Gastrocnemius medialis (tissue), 4 donors: ENCODE measurements at regions not wholly inside any gene's neighbourhood (a gene's known extent, or its start where the extent isn't known, plus 50 kb on each side); places are given as distances from the start of the nearest gene placed in this dataset.

Source experiments
- ATAC-seq, 2 donors: fragments of 150-250 bp; one replicate each; pipeline ENCODE4 v1.9.1; 2016
- DNase-seq, 2 donors: peaks; one replicate each; pipeline ENCODE4 v3.0.0-alpha.2; 2019
- H3K27ac ChIP-seq, 4 donors: fragments of 200-600 bp; sonication (generic); 1 replicate in 1 of 4; 2 replicates in 3 of 4; pipeline ENCODE4 v1.5.1; 2016 to 2018; ENCODE audit warnings: mild to moderate bottlenecking in 2 of 4, moderate library complexity in 1 of 4
- H3K27me3 ChIP-seq, 3 donors: fragments of 200-600 bp; sonication (generic) in 2 of 3; 1 replicate in 1 of 3; 2 replicates in 2 of 3; pipeline versions ENCODE4 v1.5.1 to v1.6.0; 2016 to 2019; ENCODE audit warnings: mild to moderate bottlenecking in 1 of 3, moderate library complexity in 1 of 3
- H3K36me3 ChIP-seq, 2 donors: fragments of 200-600 bp; sonication (generic) in 1 of 2; one replicate each; pipeline ENCODE4 v1.5.1; 2017 to 2018
- H3K4me1 ChIP-seq, 2 donors: fragments of 200-600 bp; sonication (generic) in 1 of 2; one replicate each; pipeline ENCODE4 v1.5.1; 2016 to 2017; ENCODE audit warnings: mild to moderate bottlenecking in 2 of 2
- H3K4me3 ChIP-seq, 4 donors: fragments of 200-600 bp; sonication (generic) in 3 of 4; 1 replicate in 1 of 4; 2 replicates in 3 of 4; pipeline ENCODE4 v1.5.1; 2016 to 2019; ENCODE audit warnings: mild to moderate bottlenecking in 2 of 4
- H3K9me3 ChIP-seq, 3 donors: fragments of 200-600 bp; sonication (generic) in 2 of 3; 1 replicate in 1 of 3; 2 replicates in 2 of 3; pipeline ENCODE4 v1.5.1; 2016 to 2019
- POLR2A ChIP-seq, 2 donors: fragments of 450-650 bp; IDR thresholded peaks; one replicate each; pipeline ENCODE4 v1.6.1; 2017; ENCODE audit warnings: antibody characterized with exemption in 2 of 2, mild to moderate bottlenecking in 2 of 2, moderate library complexity in 2 of 2
- in situ Hi-C, 4 donors: fragments of 200-750 bp; cut with MboI; loops; one replicate each; pipeline versions ENCODE4 v1.15.0 to v1.8.0; 2017; ENCODE audit warnings: low sequenced_read_pairs in 4 of 4
- intact Hi-C: fragments of 100-400 bp; cut with DNase I; formaldehyde crosslinking; loops from one replicate; pipeline ENCODE4 v1.15.1; 2023; ENCODE audit warnings: low total_unique reads
- TF ChIP-seq, protein P1 (sequence below), 5 experiments: fragments of 450-650 bp in 3 of 5; fragments of 200-600 bp in 2 of 5; sonication (generic) in 2 of 5; IDR thresholded peaks in 4 of 5; conservative IDR thresholded peaks in 1 of 5; 1 replicate in 4 of 5; 2 replicates in 1 of 5; pipeline ENCODE4 v1.5.1; 2016 to 2019; ENCODE audit warnings: antibody characterized with exemption in 5 of 5, mild to moderate bottlenecking in 3 of 5, moderate library complexity in 3 of 5

DNA sequence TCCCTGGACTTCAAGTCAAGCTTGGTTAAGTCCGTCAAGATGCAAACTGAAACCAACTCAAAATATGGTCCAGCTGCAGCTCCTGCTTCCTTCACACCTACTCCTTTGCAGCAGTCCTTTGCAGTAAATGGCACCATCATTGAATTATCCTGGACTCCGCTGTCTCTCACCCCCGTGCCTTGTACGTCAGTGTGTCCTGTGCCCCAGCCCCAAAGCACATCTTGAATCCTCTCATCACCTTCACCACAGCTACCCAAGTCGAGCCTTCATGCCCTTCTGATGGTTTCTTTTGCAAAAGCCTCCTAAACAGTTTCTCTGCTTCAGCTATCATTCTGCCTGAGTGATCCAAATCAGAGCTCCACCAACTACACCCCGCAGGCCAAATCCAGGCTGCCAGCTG is 88.4 kb upstream of the LEP start:
- Histone ChIP-seq H3K4me3 (no peak overlapping the region), H3K27me3 (peaks cover 0 to 15% (median 13%) of the 10 kb centered on the region in 3 donors), H3K36me3 (no peaks in the 10 kb centered on the region), H3K27ac (no peak overlapping the region), H3K4me1 (no peaks in the 10 kb centered on the region), H3K9me3 (no peaks in the 10 kb centered on the region)
- no peak for ATAC-seq
- in situ Hi-C loops (no loop called here), intact Hi-C loops (no loop called here)
- no peak for DNase-seq
- TF ChIP-seq POLR2A (IDR thresholded peaks at IDR 0.05): no peak
- TF ChIP-seq, protein P1, sequence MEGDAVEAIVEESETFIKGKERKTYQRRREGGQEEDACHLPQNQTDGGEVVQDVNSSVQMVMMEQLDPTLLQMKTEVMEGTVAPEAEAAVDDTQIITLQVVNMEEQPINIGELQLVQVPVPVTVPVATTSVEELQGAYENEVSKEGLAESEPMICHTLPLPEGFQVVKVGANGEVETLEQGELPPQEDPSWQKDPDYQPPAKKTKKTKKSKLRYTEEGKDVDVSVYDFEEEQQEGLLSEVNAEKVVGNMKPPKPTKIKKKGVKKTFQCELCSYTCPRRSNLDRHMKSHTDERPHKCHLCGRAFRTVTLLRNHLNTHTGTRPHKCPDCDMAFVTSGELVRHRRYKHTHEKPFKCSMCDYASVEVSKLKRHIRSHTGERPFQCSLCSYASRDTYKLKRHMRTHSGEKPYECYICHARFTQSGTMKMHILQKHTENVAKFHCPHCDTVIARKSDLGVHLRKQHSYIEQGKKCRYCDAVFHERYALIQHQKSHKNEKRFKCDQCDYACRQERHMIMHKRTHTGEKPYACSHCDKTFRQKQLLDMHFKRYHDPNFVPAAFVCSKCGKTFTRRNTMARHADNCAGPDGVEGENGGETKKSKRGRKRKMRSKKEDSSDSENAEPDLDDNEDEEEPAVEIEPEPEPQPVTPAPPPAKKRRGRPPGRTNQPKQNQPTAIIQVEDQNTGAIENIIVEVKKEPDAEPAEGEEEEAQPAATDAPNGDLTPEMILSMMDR (IDR thresholded peaks at IDR 0.05 in 4 of 5, conservative IDR thresholded peaks at IDR 0.05 in 1 of 5): no peak

GRCh38 chr7:128153436-128153835 is 87.6 kb upstream of the LEP start:
- no peak for TF ChIP-seq POLR2A (IDR thresholded peaks at IDR 0.05)
- TF ChIP-seq, protein P1 (IDR thresholded peaks at IDR 0.05 in 4 of 5, conservative IDR thresholded peaks at IDR 0.05 in 1 of 5): no peak
- DNase-seq (no peak), ATAC-seq (no peak)
- no peaks in the 10 kb centered on the region for H3K9me3 ChIP-seq
- no peak overlapping the region for H3K4me3 ChIP-seq
- in situ Hi-C loops: no loop called here
- H3K27me3 ChIP-seq: peaks cover 0 to 11% (median 9%) of the 10 kb centered on the region in 3 donors
- no peaks in the 10 kb centered on the region for H3K4me1 ChIP-seq
- intact Hi-C loops: no loop called here
- no peaks in the 10 kb centered on the region for H3K36me3 ChIP-seq
- H3K27ac ChIP-seq: no peak overlapping the region

DNA sequence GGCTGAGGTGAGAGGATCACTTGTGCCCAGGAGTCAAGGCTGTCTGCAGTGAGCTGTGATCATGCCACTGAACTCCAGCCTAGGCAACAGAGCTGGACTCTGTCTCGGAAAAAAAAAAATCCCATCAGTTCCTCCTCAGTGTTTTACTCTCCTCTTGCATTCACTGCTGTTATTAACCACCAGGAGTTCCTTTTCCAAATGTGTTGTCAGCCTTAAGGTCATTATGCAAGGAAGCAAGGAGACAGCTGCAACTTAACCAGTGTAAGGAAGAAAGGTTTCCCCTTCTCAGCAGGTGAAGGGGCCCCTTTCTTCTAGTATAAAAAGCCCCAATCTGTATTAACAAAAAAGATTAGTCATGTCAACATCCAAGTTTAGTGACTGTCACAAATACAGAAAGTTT is 86.6 kb upstream of the LEP start:
- no peaks in the 10 kb centered on the region for H3K36me3 ChIP-seq
- no peak for TF ChIP-seq POLR2A (IDR thresholded peaks at IDR 0.05)
- TF ChIP-seq, protein P1 (IDR thresholded peaks at IDR 0.05 in 4 of 5, conservative IDR thresholded peaks at IDR 0.05 in 1 of 5): no peak
- H3K27ac ChIP-seq: no peak overlapping the region
- H3K4me1 ChIP-seq: no peaks in the 10 kb centered on the region
- DNase-seq (no peak), ATAC-seq (no peak)
- H3K4me3 ChIP-seq: no peak overlapping the region
- in situ Hi-C loops: no loop called here
- no peaks in the 10 kb centered on the region for H3K9me3 ChIP-seq
- intact Hi-C loops: no loop called here
- H3K27me3 ChIP-seq: peaks cover 0 to 7% (median 5%) of the 10 kb centered on the region in 3 donors

DNA sequence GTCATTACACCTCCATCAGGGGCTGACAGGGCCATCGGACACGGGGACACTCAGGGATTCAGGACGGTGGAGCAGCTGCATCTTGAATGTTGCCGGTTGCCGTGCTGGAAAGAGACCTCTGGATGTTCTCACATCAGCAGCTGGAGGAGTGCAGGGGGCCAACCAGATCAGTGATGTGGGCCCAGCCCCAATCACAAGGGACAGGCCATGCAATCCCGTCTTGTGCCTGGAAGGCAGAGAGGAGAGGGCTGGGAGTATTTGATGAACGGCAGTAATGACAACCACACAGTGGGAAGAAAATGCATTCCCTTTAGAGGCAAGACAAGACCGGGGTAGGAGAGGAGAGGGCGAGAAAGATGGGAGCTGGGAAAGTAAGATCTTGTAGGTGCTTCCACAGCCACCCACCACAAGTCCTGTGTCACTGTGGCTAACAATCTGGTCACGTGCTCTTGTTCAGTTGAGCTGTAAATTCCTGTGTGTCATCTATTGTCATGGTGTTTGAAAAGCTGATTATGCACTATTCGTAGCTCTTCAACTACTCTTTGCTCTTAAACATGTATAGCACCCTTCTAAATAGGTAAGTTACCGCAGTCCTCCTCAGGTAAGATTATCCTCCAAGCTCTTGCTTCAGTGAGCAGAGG is 85.9 kb upstream of the LEP start:
- DNase-seq: no peak
- no peaks in the 10 kb centered on the region for H3K4me1 ChIP-seq
- no peak for ATAC-seq
- H3K27ac ChIP-seq: no peak overlapping the region
- intact Hi-C loops: no loop called here
- H3K27me3 ChIP-seq: peaks cover 0 to 7% (median 5%) of the 10 kb centered on the region in 3 donors
- H3K9me3 ChIP-seq: no peaks in the 10 kb centered on the region
- no peaks in the 10 kb centered on the region for H3K36me3 ChIP-seq
- TF ChIP-seq POLR2A (IDR thresholded peaks at IDR 0.05): no peak
- H3K4me3 ChIP-seq: no peak overlapping the region
- in situ Hi-C loops: no loop called here

GRCh38 chr7:128157906-128158305 is 83.2 kb upstream of the LEP start:
- DNase-seq: no peak
- Histone ChIP-seq H3K36me3 (no peaks in the 10 kb centered on the region), H3K27ac (no peak overlapping the region), H3K9me3 (no peaks in the 10 kb centered on the region), H3K4me1 (no peaks in the 10 kb centered on the region), H3K4me3 (no peak overlapping the region), H3K27me3 (peaks cover 0 to 9% (median 4%) of the 10 kb centered on the region in 3 donors)
- no peak for ATAC-seq
- TF ChIP-seq, protein P1 (IDR thresholded peaks at IDR 0.05 in 4 of 5, conservative IDR thresholded peaks at IDR 0.05 in 1 of 5): no peak
- TF ChIP-seq POLR2A (IDR thresholded peaks at IDR 0.05): no peak
- intact Hi-C loops (no loop called here), in situ Hi-C loops (no loop called here)
